Mucosa of descending colon (tissue), 3 donors: ENCODE measurements at regions not wholly inside any gene's neighbourhood (a gene's known extent, or its start where the extent isn't known, plus 50 kb on each side); places are given as distances from the start of the nearest gene placed in this dataset.

Experiments
- ATAC-seq: fragments of 200-7000 bp; cut with Tn5 transposase; one replicate; pipeline ENCODE4 v1.9.1; 2020; ENCODE audit warnings: mild to moderate bottlenecking, moderate library complexity
- DNase-seq, 3 donors: peaks; one replicate each; pipeline ENCODE4 v3.0.0-alpha.2; 2020
- H3K36me3 ChIP-seq: fragments of 200-600 bp; one replicate; pipeline ENCODE4 v1.8.0; 2021; ENCODE audit warnings: low read depth, mild to moderate bottlenecking
- H3K4me1 ChIP-seq: fragments of 200-600 bp; one replicate; pipeline ENCODE4 v1.8.0; 2021; ENCODE audit warnings: low read depth, mild to moderate bottlenecking
- H3K4me3 ChIP-seq: fragments of 200-600 bp; one replicate; pipeline ENCODE4 v1.8.0; 2021; ENCODE audit warnings: mild to moderate bottlenecking
- H3K9me3 ChIP-seq: fragments of 200-600 bp; one replicate; pipeline ENCODE4 v1.8.0; 2021; ENCODE audit warnings: mild to moderate bottlenecking
- intact Hi-C, 2 donors: fragments of 100-400 bp; cut with DNase I in 1 of 2; cut with micrococcal nuclease in 1 of 2; formaldehyde crosslinking; loops; one replicate each; pipeline versions ENCODE4 v1.11.0 to v1.11.1; 2022; cut with DNase I, micrococcal nuclease
- TF ChIP-seq, protein P1 (sequence below): fragments of 200-600 bp; IDR thresholded peaks from one replicate; pipeline ENCODE4 v1.8.0; 2022; ENCODE audit warnings: antibody characterized with exemption, mild to moderate bottlenecking
- donor health status: DM: no; HTN: no; CAD: no; lungs with moderate emphysema.
- donor health status: DM: no; HTN: no; CAD: no.
- donor health status: DM: no; HTN: yes; CAD: no.

DNA sequence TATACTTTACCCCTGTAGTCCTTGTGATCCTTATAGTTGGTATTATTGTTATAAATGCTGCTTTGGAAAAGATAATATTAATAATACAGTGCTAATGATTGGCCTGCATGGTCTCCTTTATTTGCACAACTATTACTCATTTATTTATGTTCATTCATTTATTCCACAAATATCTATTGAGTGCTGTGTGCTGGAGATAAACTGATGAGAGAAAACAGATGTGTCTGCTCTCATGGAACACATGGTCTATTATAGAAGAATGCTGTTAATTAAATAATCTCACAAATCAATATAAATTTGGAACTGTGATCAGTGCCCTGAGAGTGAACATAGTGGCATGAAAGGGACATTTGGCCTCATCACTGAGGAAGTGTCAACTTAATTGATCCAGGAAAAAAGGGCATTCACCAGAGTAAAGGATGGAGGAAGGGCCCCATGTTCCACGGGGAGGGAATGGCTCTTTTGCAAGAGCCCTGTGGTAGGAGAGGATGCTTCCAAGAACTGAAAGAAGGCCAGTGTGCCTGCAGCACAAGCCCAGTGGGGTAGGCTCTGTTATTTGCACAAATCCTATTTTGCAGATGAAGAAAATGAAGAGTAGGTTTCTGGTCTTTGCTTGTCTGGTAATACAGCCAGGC is 91.5 kb upstream of the STK39 start:
- ATAC-seq = no peak
- no peak overlapping the region for H3K4me3 ChIP-seq
- no peaks in the 10 kb centered on the region for H3K4me1 ChIP-seq
- DNase-seq = no peak
- TF ChIP-seq, protein P1, sequence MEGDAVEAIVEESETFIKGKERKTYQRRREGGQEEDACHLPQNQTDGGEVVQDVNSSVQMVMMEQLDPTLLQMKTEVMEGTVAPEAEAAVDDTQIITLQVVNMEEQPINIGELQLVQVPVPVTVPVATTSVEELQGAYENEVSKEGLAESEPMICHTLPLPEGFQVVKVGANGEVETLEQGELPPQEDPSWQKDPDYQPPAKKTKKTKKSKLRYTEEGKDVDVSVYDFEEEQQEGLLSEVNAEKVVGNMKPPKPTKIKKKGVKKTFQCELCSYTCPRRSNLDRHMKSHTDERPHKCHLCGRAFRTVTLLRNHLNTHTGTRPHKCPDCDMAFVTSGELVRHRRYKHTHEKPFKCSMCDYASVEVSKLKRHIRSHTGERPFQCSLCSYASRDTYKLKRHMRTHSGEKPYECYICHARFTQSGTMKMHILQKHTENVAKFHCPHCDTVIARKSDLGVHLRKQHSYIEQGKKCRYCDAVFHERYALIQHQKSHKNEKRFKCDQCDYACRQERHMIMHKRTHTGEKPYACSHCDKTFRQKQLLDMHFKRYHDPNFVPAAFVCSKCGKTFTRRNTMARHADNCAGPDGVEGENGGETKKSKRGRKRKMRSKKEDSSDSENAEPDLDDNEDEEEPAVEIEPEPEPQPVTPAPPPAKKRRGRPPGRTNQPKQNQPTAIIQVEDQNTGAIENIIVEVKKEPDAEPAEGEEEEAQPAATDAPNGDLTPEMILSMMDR = no peak
- H3K36me3 ChIP-seq = no peaks in the 10 kb centered on the region
- H3K9me3 ChIP-seq = no peaks in the 10 kb centered on the region
- intact Hi-C loops = loop anchor here in 1 of 2 donors (5.0 to 10.0 kb wide), 2 partner anchors 92 to 204 kb away; partner anchors contain the start of gene STK39

DNA sequence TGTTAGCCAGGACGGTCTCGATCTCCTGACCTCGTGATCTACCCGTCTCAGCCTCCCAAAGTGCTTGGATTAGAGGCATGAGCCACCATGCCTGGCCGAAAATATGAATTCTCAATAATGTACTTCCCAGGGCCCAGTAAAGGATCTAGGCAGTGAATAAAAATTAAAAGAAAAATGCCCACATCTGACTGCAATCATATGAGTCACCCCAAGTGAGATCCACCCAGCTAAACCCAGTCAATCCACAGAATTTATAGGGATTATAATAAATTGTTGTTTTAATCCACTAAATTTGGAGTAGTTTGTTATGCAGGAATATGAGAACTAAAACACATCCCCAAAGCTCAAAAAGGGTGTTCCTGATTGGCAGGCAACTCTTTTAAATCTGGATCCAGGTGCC is 93.5 kb upstream of the STK39 start:
- no peaks in the 10 kb centered on the region for H3K36me3 ChIP-seq
- DNase-seq (no peak), ATAC-seq (no peak)
- intact Hi-C loops = loop anchor here in 1 of 2 donors (10.0 kb wide), 1 partner anchor 574 kb away; no protein-coding TSS in a partner anchor
- no peaks in the 10 kb centered on the region for H3K9me3 ChIP-seq
- H3K4me3 ChIP-seq = no peak overlapping the region
- TF ChIP-seq, protein P1 = no peak
- H3K4me1 ChIP-seq = no peaks in the 10 kb centered on the region

DNA sequence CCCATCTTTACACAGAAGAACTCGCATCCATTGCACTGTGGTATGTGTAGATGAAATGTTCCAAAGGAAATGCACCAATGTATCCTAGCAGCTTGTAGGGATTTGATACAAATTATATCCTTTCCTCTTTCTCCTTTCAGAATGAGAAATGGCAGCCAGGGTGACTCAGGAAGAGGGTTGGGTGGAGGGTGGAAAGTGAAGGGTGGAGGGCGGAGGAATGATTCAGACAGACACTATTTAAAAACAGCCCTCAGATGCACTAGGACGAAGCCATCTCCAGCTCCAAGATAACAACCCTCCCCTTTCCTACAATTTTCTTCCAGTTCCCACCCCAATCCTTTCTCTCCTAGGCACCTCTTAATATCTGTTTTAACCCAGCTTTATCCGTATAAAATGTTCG is 96.2 kb upstream of the STK39 start:
- intact Hi-C loops = loop anchor here in 1 of 2 donors (10.0 kb wide), 1 partner anchor 571 kb away; no protein-coding TSS in a partner anchor

DNA sequence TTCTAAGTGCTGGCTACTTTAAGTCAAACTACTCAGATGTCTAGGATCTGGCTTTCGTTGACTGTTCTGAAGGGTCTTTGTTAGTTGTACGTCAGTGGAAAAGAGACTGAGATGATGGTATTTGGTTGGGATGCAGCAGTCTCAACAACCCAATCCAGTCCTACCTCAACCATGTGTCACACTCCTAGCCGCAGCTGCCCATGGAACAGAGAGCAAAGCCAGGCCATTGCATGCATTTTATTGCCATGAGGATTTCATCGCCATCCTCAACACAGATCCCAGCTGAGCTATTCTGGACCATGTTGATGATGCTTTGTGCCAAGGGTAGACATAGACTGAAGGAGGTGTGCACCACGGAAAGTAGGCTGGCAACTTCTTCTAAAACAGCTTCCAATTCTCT is 97.3 kb upstream of the STK39 start:
- no peak for ATAC-seq
- Histone ChIP-seq H3K4me1 (no peaks in the 10 kb centered on the region), H3K9me3 (no peaks in the 10 kb centered on the region), H3K36me3 (no peaks in the 10 kb centered on the region), H3K4me3 (no peak overlapping the region)
- no peak for DNase-seq
- intact Hi-C loops = loop anchor here (5.0 to 10.0 kb wide), 3 partner anchors 343 to 570 kb away; no protein-coding TSS in a partner anchor
- TF ChIP-seq, protein P1 = no peak

More for the DNA sequence above, 96.2 kb upstream of the STK39 start:
- no peak overlapping the region for H3K4me3 ChIP-seq
- no peaks in the 10 kb centered on the region for H3K36me3 ChIP-seq
- DNase-seq (no peak), ATAC-seq (no peak)
- H3K9me3 ChIP-seq = no peaks in the 10 kb centered on the region
- TF ChIP-seq, protein P1 = no peak
- no peaks in the 10 kb centered on the region for H3K4me1 ChIP-seq

DNA sequence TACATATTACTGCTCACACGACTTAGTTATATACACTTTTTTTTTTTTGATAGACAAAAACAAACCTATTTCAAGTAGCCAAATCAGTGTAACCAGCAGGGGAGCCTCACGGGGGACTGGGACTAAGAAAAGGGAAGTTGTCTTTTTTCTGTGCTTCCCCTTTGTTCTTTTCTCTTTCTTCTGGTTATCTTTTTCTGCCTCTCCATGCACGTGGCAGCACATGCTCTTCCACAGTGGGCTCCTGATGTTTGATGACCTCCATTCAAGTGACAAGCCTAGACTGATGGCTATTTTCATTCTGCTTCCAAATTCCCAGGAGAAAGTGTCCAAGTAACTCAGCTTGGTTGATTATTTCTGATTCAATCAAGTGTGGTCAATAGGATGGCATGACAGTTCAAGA is 98.2 kb upstream of the STK39 start:
- no peak for DNase-seq
- intact Hi-C loops = loop anchor here (5.0 to 10.0 kb wide), 3 partner anchors 342 to 569 kb away; no protein-coding TSS in a partner anchor
- ATAC-seq = no peak
- H3K4me1 ChIP-seq = no peaks in the 10 kb centered on the region
- H3K9me3 ChIP-seq = no peaks in the 10 kb centered on the region
- H3K36me3 ChIP-seq = no peaks in the 10 kb centered on the region
- TF ChIP-seq, protein P1 = no peak
- no peak overlapping the region for H3K4me3 ChIP-seq
